Caco-2 (cell line): ENCODE measurements at regions not wholly inside any gene's neighbourhood (a gene's known extent, or its start where the extent isn't known, plus 50 kb on each side); places are given as distances from the start of the nearest gene placed in this dataset.

Experiments
- BruUV-seq: library from RNA; stranded (reverse); fragments of 400-500 nt; replicated peaks from 2 replicates; lab custom pipeline; 2021; lab: Mats Ljungman, UMichigan
- CTCF ChIA-PET: fragments of 300-600 bp; sonication (Branson Sonifier 250); formaldehyde crosslinking; loops from one replicate; lab custom pipeline; 2022; ENCODE audit warnings: antibody characterized with exemption; lab: Charles Lee
- POLR2A ChIA-PET: fragments of 300-600 bp; sonication (Branson Sonifier 250); formaldehyde crosslinking; loops from one replicate; lab custom pipeline; 2022; ENCODE audit warnings: antibody characterized with exemption; lab: Charles Lee
- DNase-seq, 2 experiments: peaks; one replicate each; pipeline versions ENCODE4 v3.0.0 to v3.0.0-alpha.2; 2020 to 2022
- H3K27me3 ChIP-seq: replicated peaks from 2 replicates; pipeline ENCODE4 v1.6.0; 2011; ENCODE audit warnings: low read length; ENCODE audit not compliant: control insufficient read depth, insufficient read depth
- H3K36me3 ChIP-seq: 2 replicates; pipeline ENCODE4 v1.5.1; 2011; ENCODE audit warnings: low read length; ENCODE audit not compliant: control insufficient read depth, insufficient read depth
- H3K4me1 ChIP-seq: fragments of 250-450 bp; sonication (Bioruptor Pico); 2 replicates; pipeline ENCODE4 v1.5.1; 2020; ENCODE audit warnings: mild to moderate bottlenecking
- H3K4me3 ChIP-seq: 2 replicates; pipeline ENCODE4 v1.5.1; 2011; ENCODE audit warnings: low read depth, mild to moderate bottlenecking, control low read depth, low read length
- H3K9me3 ChIP-seq: fragments of 250-450 bp; sonication (Bioruptor Pico); 2 replicates; pipeline ENCODE4 v1.5.1; 2020; ENCODE audit warnings: mild to moderate bottlenecking, moderate library complexity
- H3K27ac Mint-ChIP-seq: one replicate; pipeline ENCODE4 v1.8.0; 2022; ENCODE audit warnings: mixed read lengths; ENCODE audit not compliant: unreplicated experiment
- H3K27me3 Mint-ChIP-seq: one replicate; pipeline ENCODE4 v1.8.0; 2022; ENCODE audit warnings: mixed read lengths; ENCODE audit not compliant: insufficient read depth, unreplicated experiment
- H3K36me3 Mint-ChIP-seq: one replicate; pipeline ENCODE4 v1.8.0; 2022; ENCODE audit warnings: mild to moderate bottlenecking, mixed read lengths; ENCODE audit not compliant: insufficient read depth, unreplicated experiment
- H3K4me1 Mint-ChIP-seq: one replicate; pipeline ENCODE4 v1.8.0; 2022; ENCODE audit warnings: low read depth, mixed read lengths; ENCODE audit not compliant: unreplicated experiment
- H3K4me3 Mint-ChIP-seq: one replicate; pipeline ENCODE4 v1.8.0; 2022; ENCODE audit warnings: mild to moderate bottlenecking, moderate library complexity, mixed read lengths; ENCODE audit not compliant: unreplicated experiment
- H3K9me3 Mint-ChIP-seq: one replicate; pipeline ENCODE4 v1.8.0; 2022; ENCODE audit warnings: mixed read lengths; ENCODE audit not compliant: unreplicated experiment
- intact Hi-C: fragments of 100-400 bp; cut with micrococcal nuclease; formaldehyde crosslinking; loops from one replicate; pipeline ENCODE4 v1.10.0; 2022; ENCODE audit not compliant: unreplicated experiment
- TF ChIP-seq, protein P1 (sequence below), 2 experiments: fragments of 200-600 bp in 1 of 2; IDR thresholded peaks; 1 replicate in 1 of 2; 2 replicates in 1 of 2; pipeline versions ENCODE4 v1.5.1 to v1.8.0; 2011 to 2022; ENCODE audit warnings: antibody characterized with exemption in 1 of 2, control low read depth in 1 of 2, inconsistent platforms in 1 of 2, low read depth in 1 of 2, low read length in 1 of 2, mild to moderate bottlenecking in 1 of 2, moderate library complexity in 1 of 2; ENCODE audit not compliant: insufficient read depth in 1 of 2, severe bottlenecking in 1 of 2, unreplicated experiment in 1 of 2

- ChIA-PET POLR2A (no interaction called here), CTCF (no interaction called here)
- H3K4me3 ChIP-seq = no peak overlapping the region
- H3K36me3 Mint-ChIP-seq = no peaks in the 10 kb centered on the region
- H3K9me3 ChIP-seq = peaks cover 6% of the 10 kb centered on the region; the same call in 1 of the 2 replicates
- H3K4me3 Mint-ChIP-seq = no peak overlapping the region
- H3K36me3 ChIP-seq = no peaks in the 10 kb centered on the region
- peaks cover 28% of the 10 kb centered on the region for H3K9me3 Mint-ChIP-seq
- TF ChIP-seq, protein P1, sequence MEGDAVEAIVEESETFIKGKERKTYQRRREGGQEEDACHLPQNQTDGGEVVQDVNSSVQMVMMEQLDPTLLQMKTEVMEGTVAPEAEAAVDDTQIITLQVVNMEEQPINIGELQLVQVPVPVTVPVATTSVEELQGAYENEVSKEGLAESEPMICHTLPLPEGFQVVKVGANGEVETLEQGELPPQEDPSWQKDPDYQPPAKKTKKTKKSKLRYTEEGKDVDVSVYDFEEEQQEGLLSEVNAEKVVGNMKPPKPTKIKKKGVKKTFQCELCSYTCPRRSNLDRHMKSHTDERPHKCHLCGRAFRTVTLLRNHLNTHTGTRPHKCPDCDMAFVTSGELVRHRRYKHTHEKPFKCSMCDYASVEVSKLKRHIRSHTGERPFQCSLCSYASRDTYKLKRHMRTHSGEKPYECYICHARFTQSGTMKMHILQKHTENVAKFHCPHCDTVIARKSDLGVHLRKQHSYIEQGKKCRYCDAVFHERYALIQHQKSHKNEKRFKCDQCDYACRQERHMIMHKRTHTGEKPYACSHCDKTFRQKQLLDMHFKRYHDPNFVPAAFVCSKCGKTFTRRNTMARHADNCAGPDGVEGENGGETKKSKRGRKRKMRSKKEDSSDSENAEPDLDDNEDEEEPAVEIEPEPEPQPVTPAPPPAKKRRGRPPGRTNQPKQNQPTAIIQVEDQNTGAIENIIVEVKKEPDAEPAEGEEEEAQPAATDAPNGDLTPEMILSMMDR (IDR thresholded peaks at IDR 0.05; ENCODE audit: insufficient read depth in 1 of 2, low read depth in 1 of 2, low read length in 1 of 2, severe bottlenecking in 1 of 2, unreplicated experiment in 1 of 2) = no peak
- H3K27me3 Mint-ChIP-seq = peaks cover 7% of the 10 kb centered on the region
- no peak overlapping the region for H3K27ac Mint-ChIP-seq
- intact Hi-C loops = no loop called here
- BruUV-seq = no TSS peak
- no peaks in the 10 kb centered on the region for H3K4me1 Mint-ChIP-seq
- no peaks in the 10 kb centered on the region for H3K27me3 ChIP-seq
- DNase-seq = no peak
- H3K4me1 ChIP-seq = no peaks in the 10 kb centered on the region
Measured at GRCh38 chr12:30345744-30346471, 349.8 kb downstream of the IPO8 start.

DNA sequence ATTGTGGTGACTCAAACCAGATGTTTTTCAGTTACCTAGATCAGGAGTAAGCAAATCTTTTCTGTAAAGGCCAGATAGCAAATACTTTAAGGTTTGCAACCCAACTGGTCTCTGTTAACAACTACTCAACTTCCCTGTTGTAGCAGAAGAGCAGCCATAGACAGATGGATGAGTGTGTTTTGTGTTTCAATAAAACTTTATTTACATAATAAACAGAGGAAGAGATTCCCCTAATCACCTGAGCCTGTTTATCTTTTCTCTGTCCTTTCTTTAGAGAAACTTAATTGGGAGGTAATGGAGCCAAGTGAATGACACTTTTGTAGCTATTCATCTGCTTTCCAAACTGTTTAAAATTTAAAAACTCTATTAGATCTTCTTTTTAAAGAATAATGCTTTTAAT is 365.1 kb downstream of the IPO8 start:
- POLR2A ChIA-PET = no interaction called here
- H3K9me3 ChIP-seq = no peaks in the 10 kb centered on the region
- TF ChIP-seq, protein P1 (IDR thresholded peaks at IDR 0.05; ENCODE audit: insufficient read depth in 1 of 2, low read depth in 1 of 2, low read length in 1 of 2, severe bottlenecking in 1 of 2, unreplicated experiment in 1 of 2) = no peak

GRCh38 chr12:30329281-30329680 is 366.4 kb downstream of the IPO8 start:
- peaks cover 11% of the 10 kb centered on the region for H3K9me3 Mint-ChIP-seq
- Histone ChIP-seq H3K9me3 (no peaks in the 10 kb centered on the region), H3K4me1 (no peaks in the 10 kb centered on the region), H3K36me3 (no peaks in the 10 kb centered on the region), H3K27me3 (no peaks in the 10 kb centered on the region), H3K4me3 (no peak overlapping the region)
- H3K27ac Mint-ChIP-seq = no peak overlapping the region
- no peaks in the 10 kb centered on the region for H3K36me3 Mint-ChIP-seq
- H3K4me1 Mint-ChIP-seq = no peaks in the 10 kb centered on the region
- H3K27me3 Mint-ChIP-seq = peaks cover 6% of the 10 kb centered on the region
- POLR2A ChIA-PET = no interaction called here
- DNase-seq = no peak
- no TSS peak for BruUV-seq
- CTCF ChIA-PET = no interaction called here
- intact Hi-C loops = no loop called here
- TF ChIP-seq, protein P1 (IDR thresholded peaks at IDR 0.05; ENCODE audit: insufficient read depth in 1 of 2, low read depth in 1 of 2, low read length in 1 of 2, severe bottlenecking in 1 of 2, unreplicated experiment in 1 of 2) = no peak
- no peak overlapping the region for H3K4me3 Mint-ChIP-seq

More for the DNA sequence above, 365.1 kb downstream of the IPO8 start:
- peaks cover 11% of the 10 kb centered on the region for H3K9me3 Mint-ChIP-seq
- CTCF ChIA-PET = no interaction called here
- no peaks in the 10 kb centered on the region for H3K4me1 ChIP-seq
- DNase-seq = no peak
- H3K27ac Mint-ChIP-seq = no peak overlapping the region
- no peaks in the 10 kb centered on the region for H3K4me1 Mint-ChIP-seq
- peaks cover 6% of the 10 kb centered on the region for H3K27me3 Mint-ChIP-seq
- no peaks in the 10 kb centered on the region for H3K36me3 ChIP-seq
- no TSS peak for BruUV-seq
- H3K36me3 Mint-ChIP-seq = no peaks in the 10 kb centered on the region
- no peaks in the 10 kb centered on the region for H3K27me3 ChIP-seq
- H3K4me3 ChIP-seq = no peak overlapping the region
- no peak overlapping the region for H3K4me3 Mint-ChIP-seq
- intact Hi-C loops = no loop called here
